Mononuclear cell (primary cell): ENCODE measurements at regions not wholly inside any gene's neighbourhood (a gene's known extent, or its start where the extent isn't known, plus 50 kb on each side); places are given as distances from the start of the nearest gene placed in this dataset.

Experiments
- H3K27me3 ChIP-seq: 2 replicates; pipeline ENCODE4 v1.6.0; 2011; ENCODE audit warnings: low read length, control low read depth; ENCODE audit not compliant: insufficient read depth
- H3K4me1 ChIP-seq: 2 replicates; pipeline ENCODE4 v1.5.1; 2011; ENCODE audit warnings: mild to moderate bottlenecking, low read length, control low read depth; ENCODE audit not compliant: insufficient read depth
- H3K4me3 ChIP-seq: 2 replicates; pipeline ENCODE4 v1.5.1; 2011; ENCODE audit warnings: mild to moderate bottlenecking, low read length, moderate library complexity
- H3K9me3 ChIP-seq: 2 replicates; pipeline ENCODE4 v1.5.1; 2011; ENCODE audit warnings: low read depth, mild to moderate bottlenecking, control low read depth, low read length

- H3K27me3 ChIP-seq = no peaks in the 10 kb centered on the region
- no peak overlapping the region for H3K4me3 ChIP-seq
- no peaks in the 10 kb centered on the region for H3K9me3 ChIP-seq
- H3K4me1 ChIP-seq = peaks cover 65% of the 10 kb centered on the region
These were observed 160.2 kb downstream of the DAD1 start for GRCh38 chr14:22428700-22429291.

- Histone ChIP-seq H3K9me3 (no peaks in the 10 kb centered on the region), H3K27me3 (no peaks in the 10 kb centered on the region), H3K4me3 (peak overlapping the region; percentile 20), H3K4me1 (peaks cover 61% of the 10 kb centered on the region)
These were observed 161.2 kb downstream of the DAD1 start for GRCh38 chr14:22427771-22428231.

- peaks cover 61% of the 10 kb centered on the region for H3K4me1 ChIP-seq
- H3K4me3 ChIP-seq = no peak overlapping the region
- no peaks in the 10 kb centered on the region for H3K9me3 ChIP-seq
These were observed 162.3 kb downstream of the DAD1 start for GRCh38 chr14:22426711-22427110.

GRCh38 chr14:22423958-22424357 lies 165.1 kb downstream of the DAD1 start:
- H3K4me3 ChIP-seq = no peak overlapping the region
- no peaks in the 10 kb centered on the region for H3K9me3 ChIP-seq
- peaks cover 68% of the 10 kb centered on the region for H3K4me1 ChIP-seq
- no peaks in the 10 kb centered on the region for H3K27me3 ChIP-seq

More at GRCh38 chr14:22426711-22427110, 162.3 kb downstream of the DAD1 start:
- H3K27me3 ChIP-seq = no peaks in the 10 kb centered on the region

GRCh38 chr14:22422238-22422637 lies 166.8 kb downstream of the DAD1 start:
- Histone ChIP-seq H3K9me3 (no peaks in the 10 kb centered on the region), H3K27me3 (no peaks in the 10 kb centered on the region), H3K4me3 (no peak overlapping the region), H3K4me1 (peaks cover 67% of the 10 kb centered on the region)

GRCh38 chr14:22420598-22421186 lies 168.3 kb downstream of the DAD1 start:
- H3K4me1 ChIP-seq = peaks cover 55% of the 10 kb centered on the region
- no peak overlapping the region for H3K4me3 ChIP-seq
- no peaks in the 10 kb centered on the region for H3K27me3 ChIP-seq
- no peaks in the 10 kb centered on the region for H3K9me3 ChIP-seq

GRCh38 chr14:22419620-22420019 lies 169.4 kb downstream of the DAD1 start:
- no peak overlapping the region for H3K4me3 ChIP-seq
- H3K9me3 ChIP-seq = no peaks in the 10 kb centered on the region
- no peaks in the 10 kb centered on the region for H3K27me3 ChIP-seq
- H3K4me1 ChIP-seq = peaks cover 55% of the 10 kb centered on the region

- no peaks in the 10 kb centered on the region for H3K27me3 ChIP-seq
- H3K9me3 ChIP-seq = no peaks in the 10 kb centered on the region
- no peak overlapping the region for H3K4me3 ChIP-seq
- H3K4me1 ChIP-seq = peaks cover 52% of the 10 kb centered on the region
These were observed 170.4 kb downstream of the DAD1 start for GRCh38 chr14:22418631-22419030.

GRCh38 chr14:22417914-22418313 lies 171.1 kb downstream of the DAD1 start:
- Histone ChIP-seq H3K27me3 (no peaks in the 10 kb centered on the region), H3K4me3 (no peak overlapping the region), H3K9me3 (no peaks in the 10 kb centered on the region), H3K4me1 (peaks cover 49% of the 10 kb centered on the region)

GRCh38 chr14:22416193-22416592 lies 172.8 kb downstream of the DAD1 start:
- H3K27me3 ChIP-seq = no peaks in the 10 kb centered on the region
- no peaks in the 10 kb centered on the region for H3K9me3 ChIP-seq
- H3K4me3 ChIP-seq = no peak overlapping the region
- H3K4me1 ChIP-seq = peaks cover 33% of the 10 kb centered on the region

- Histone ChIP-seq H3K4me3 (no peak overlapping the region), H3K27me3 (no peaks in the 10 kb centered on the region), H3K4me1 (peaks cover 27% of the 10 kb centered on the region), H3K9me3 (no peaks in the 10 kb centered on the region)
These were observed 173.4 kb downstream of the DAD1 start for GRCh38 chr14:22415605-22415959.

- Histone ChIP-seq H3K9me3 (no peaks in the 10 kb centered on the region), H3K4me3 (no peak overlapping the region), H3K4me1 (peaks cover 25% of the 10 kb centered on the region), H3K27me3 (no peaks in the 10 kb centered on the region)
These were observed 174.0 kb downstream of the DAD1 start for GRCh38 chr14:22414876-22415604.

- Histone ChIP-seq H3K4me1 (peaks cover 7% of the 10 kb centered on the region), H3K9me3 (no peaks in the 10 kb centered on the region), H3K4me3 (no peak overlapping the region), H3K27me3 (no peaks in the 10 kb centered on the region)
These were observed 176.1 kb downstream of the DAD1 start for GRCh38 chr14:22412926-22413411.

GRCh38 chr14:22411398-22412055 lies 177.5 kb downstream of the DAD1 start:
- H3K9me3 ChIP-seq = no peaks in the 10 kb centered on the region
- no peaks in the 10 kb centered on the region for H3K27me3 ChIP-seq
- H3K4me3 ChIP-seq = no peak overlapping the region
- H3K4me1 ChIP-seq = peaks cover 3% of the 10 kb centered on the region

GRCh38 chr14:22410497-22410896 lies 178.5 kb downstream of the DAD1 start:
- Histone ChIP-seq H3K27me3 (no peaks in the 10 kb centered on the region), H3K4me3 (no peak overlapping the region), H3K4me1 (peaks cover 3% of the 10 kb centered on the region), H3K9me3 (no peaks in the 10 kb centered on the region)
